ENCODE measurements at regions not wholly inside any gene's neighbourhood (a gene's known extent, or its start where the extent isn't known, plus 50 kb on each side); places are given as distances from the start of the nearest gene placed in this dataset.

- Histone ChIP-seq H3K36me3 (no peaks in the 10 kb centered on the region), H3K9me3 (no peaks in the 10 kb centered on the region), H3K4me1 (ENCODE audit: control insufficient read depth in 1 of 2, insufficient read depth in 1 of 2, low read depth in 1 of 2, low read length in 1 of 2) (no peaks in the 10 kb centered on the region), H3K27me3 (no peaks in the 10 kb centered on the region), H3K4me3 (ENCODE audit: low read depth in 1 of 2, low read length in 1 of 2) (no peak overlapping the region), H3K27ac (no peak overlapping the region)
- no peak for TF ChIP-seq CTCF (IDR thresholded peaks at IDR 0.05)
Observed at GRCh38 chr1:81290326-81290725, 510.4 kb upstream of the ADGRL2 start.

GRCh38 chr1:81288689-81289088, 512.0 kb upstream of the ADGRL2 start:
- Histone ChIP-seq H3K27me3 (no peaks in the 10 kb centered on the region), H3K27ac (no peak overlapping the region), H3K4me3 (ENCODE audit: low read depth in 1 of 2, low read length in 1 of 2) (no peak overlapping the region), H3K4me1 (ENCODE audit: control insufficient read depth in 1 of 2, insufficient read depth in 1 of 2, low read depth in 1 of 2, low read length in 1 of 2) (no peaks in the 10 kb centered on the region), H3K36me3 (no peaks in the 10 kb centered on the region), H3K9me3 (no peaks in the 10 kb centered on the region)
- TF ChIP-seq CTCF (IDR thresholded peaks at IDR 0.05): no peak

- Histone ChIP-seq H3K9me3 (no peaks in the 10 kb centered on the region), H3K27ac (no peak overlapping the region), H3K4me3 (ENCODE audit: low read depth in 1 of 2, low read length in 1 of 2) (no peak overlapping the region), H3K4me1 (ENCODE audit: control insufficient read depth in 1 of 2, insufficient read depth in 1 of 2, low read depth in 1 of 2, low read length in 1 of 2) (no peaks in the 10 kb centered on the region), H3K36me3 (no peaks in the 10 kb centered on the region), H3K27me3 (no peaks in the 10 kb centered on the region)
- no peak for TF ChIP-seq CTCF (IDR thresholded peaks at IDR 0.05)
Observed at GRCh38 chr1:81287411-81288080, 513.2 kb upstream of the ADGRL2 start.

- H3K36me3 ChIP-seq: no peaks in the 10 kb centered on the region
- TF ChIP-seq CTCF (IDR thresholded peaks at IDR 0.05): no peak
- no peak overlapping the region for H3K4me3 ChIP-seq (ENCODE audit: low read depth in 1 of 2, low read length in 1 of 2)
- no peak overlapping the region for H3K27ac ChIP-seq
- H3K27me3 ChIP-seq: no peaks in the 10 kb centered on the region
- H3K4me1 ChIP-seq (ENCODE audit: control insufficient read depth in 1 of 2, insufficient read depth in 1 of 2, low read depth in 1 of 2, low read length in 1 of 2): no peaks in the 10 kb centered on the region
- H3K9me3 ChIP-seq: no peaks in the 10 kb centered on the region
Observed at GRCh38 chr1:81270051-81270450, 530.7 kb upstream of the ADGRL2 start.

- H3K4me1 ChIP-seq (ENCODE audit: control insufficient read depth in 1 of 2, insufficient read depth in 1 of 2, low read depth in 1 of 2, low read length in 1 of 2): peaks cover 0 to 10% of the 10 kb centered on the region in 2 experiments
- no peak overlapping the region for H3K27ac ChIP-seq
- H3K4me3 ChIP-seq (ENCODE audit: low read depth in 1 of 2, low read length in 1 of 2): no peak overlapping the region
- TF ChIP-seq CTCF (IDR thresholded peaks at IDR 0.05): no peak
- no peaks in the 10 kb centered on the region for H3K27me3 ChIP-seq
- H3K9me3 ChIP-seq: no peaks in the 10 kb centered on the region
- no peaks in the 10 kb centered on the region for H3K36me3 ChIP-seq
Observed at GRCh38 chr1:81264976-81265375, 535.8 kb upstream of the ADGRL2 start.

Data from neutrophil (primary cell).